Esophagus squamous epithelium (tissue), 4 donors: ENCODE measurements at regions not wholly inside any gene's neighbourhood (a gene's known extent, or its start where the extent isn't known, plus 50 kb on each side); places are given as distances from the start of the nearest gene placed in this dataset.

Experiments
- CTCF ChIP-seq, 6 experiments: fragments of 450-650 bp in 4 of 6; fragments of 200-600 bp in 2 of 6; sonication (generic) in 2 of 6; IDR thresholded peaks; one replicate each; pipeline ENCODE4 v1.5.1; 2016 to 2019; ENCODE audit warnings: antibody characterized with exemption in 6 of 6, mild to moderate bottlenecking in 4 of 6, moderate library complexity in 4 of 6
- POLR2A ChIP-seq, 4 donors: fragments of 450-650 bp; IDR thresholded peaks; one replicate each; pipeline ENCODE4 v1.6.1; 2017; ENCODE audit warnings: antibody characterized with exemption in 4 of 4, mild to moderate bottlenecking in 4 of 4, moderate library complexity in 3 of 4

GRCh38 chr9:129344641-129345495 is 166.8 kb upstream of the IER5L start:
- TF ChIP-seq POLR2A (IDR thresholded peaks at IDR 0.05) (no peak), CTCF (IDR thresholded peaks at IDR 0.05) (no peak)
